ENCODE measurements at regions not wholly inside any gene's neighbourhood (a gene's known extent, or its start where the extent isn't known, plus 50 kb on each side); places are given as distances from the start of the nearest gene placed in this dataset.

GRCh38 chr3:20344400-20344959 lies 158.5 kb upstream of the SGO1 start:
- DNase-seq (ENCODE audit: low spot score): no peak
- intact Hi-C loops (cut with DNase I): loop anchor here (5.0 to 10.0 kb wide), 3 partner anchors 398 to 1770 kb away; no protein-coding TSS in a partner anchor

- DNase-seq (ENCODE audit: low spot score): no peak
- intact Hi-C loops (cut with DNase I): loop anchor here (5.0 to 10.0 kb wide), 3 partner anchors 399 to 1771 kb away; no protein-coding TSS in a partner anchor
Measured at GRCh38 chr3:20343790-20344189, 157.8 kb upstream of the SGO1 start.

GRCh38 chr3:20340324-20340928 lies 154.4 kb upstream of the SGO1 start:
- intact Hi-C loops (cut with DNase I): loop anchor here (5.0 to 10.0 kb wide), 3 partner anchors 402 to 1774 kb away; no protein-coding TSS in a partner anchor
- DNase-seq (ENCODE audit: low spot score): peak; percentile 76

GRCh38 chr3:20336572-20336971 lies 150.6 kb upstream of the SGO1 start:
- intact Hi-C loops (cut with DNase I): no loop called here
- DNase-seq (ENCODE audit: low spot score): no peak

- no peak for DNase-seq (ENCODE audit: low spot score)
- intact Hi-C loops (cut with DNase I): no loop called here
Measured at GRCh38 chr3:20334842-20335241, 148.8 kb upstream of the SGO1 start.

GRCh38 chr3:20327889-20328288 lies 141.9 kb upstream of the SGO1 start:
- intact Hi-C loops (cut with DNase I): no loop called here
- no peak for DNase-seq (ENCODE audit: low spot score)

GRCh38 chr3:20326541-20326940 lies 140.5 kb upstream of the SGO1 start:
- intact Hi-C loops (cut with DNase I): no loop called here
- no peak for DNase-seq (ENCODE audit: low spot score)

- DNase-seq (ENCODE audit: low spot score): no peak
- intact Hi-C loops (cut with DNase I): no loop called here
Measured at GRCh38 chr3:20325563-20325962, 139.6 kb upstream of the SGO1 start.

GRCh38 chr3:20324664-20325478 lies 138.9 kb upstream of the SGO1 start:
- no peak for DNase-seq (ENCODE audit: low spot score)
- intact Hi-C loops (cut with DNase I): no loop called here

- no peak for DNase-seq (ENCODE audit: low spot score)
- intact Hi-C loops (cut with DNase I): no loop called here
Measured at GRCh38 chr3:20323307-20323927, 137.4 kb upstream of the SGO1 start.

- intact Hi-C loops (cut with DNase I): no loop called here
Measured at GRCh38 chr3:20322085-20322484, 136.1 kb upstream of the SGO1 start.

GRCh38 chr3:20321391-20322047 lies 135.5 kb upstream of the SGO1 start:
- intact Hi-C loops (cut with DNase I): no loop called here
- no peak for DNase-seq (ENCODE audit: low spot score)

More at GRCh38 chr3:20322085-20322484, 136.1 kb upstream of the SGO1 start:
- no peak for DNase-seq (ENCODE audit: low spot score)

GRCh38 chr3:20320489-20320888 lies 134.5 kb upstream of the SGO1 start:
- intact Hi-C loops (cut with DNase I): no loop called here
- no peak for DNase-seq (ENCODE audit: low spot score)

GRCh38 chr3:20319551-20319950 lies 133.5 kb upstream of the SGO1 start:
- intact Hi-C loops (cut with DNase I): no loop called here
- DNase-seq (ENCODE audit: low spot score): no peak

- no peak for DNase-seq (ENCODE audit: low spot score)
- intact Hi-C loops (cut with DNase I): no loop called here
Measured at GRCh38 chr3:20317616-20318015, 131.6 kb upstream of the SGO1 start.

GRCh38 chr3:20316238-20316637 lies 130.2 kb upstream of the SGO1 start:
- intact Hi-C loops (cut with DNase I): no loop called here
- no peak for DNase-seq (ENCODE audit: low spot score)

- intact Hi-C loops (cut with DNase I): no loop called here
- no peak for DNase-seq (ENCODE audit: low spot score)
Measured at GRCh38 chr3:20310629-20311028, 124.6 kb upstream of the SGO1 start.

- no peak for DNase-seq (ENCODE audit: low spot score)
- intact Hi-C loops (cut with DNase I): no loop called here
Measured at GRCh38 chr3:20307383-20307782, 121.4 kb upstream of the SGO1 start.

GRCh38 chr3:20305647-20306046 lies 119.6 kb upstream of the SGO1 start:
- intact Hi-C loops (cut with DNase I): no loop called here
- DNase-seq (ENCODE audit: low spot score): no peak

GRCh38 chr3:20302766-20303165 lies 116.8 kb upstream of the SGO1 start:
- intact Hi-C loops (cut with DNase I): no loop called here
- DNase-seq (ENCODE audit: low spot score): no peak
